SH-SY5Y (cell line): ENCODE measurements at regions not wholly inside any gene's neighbourhood (a gene's known extent, or its start where the extent isn't known, plus 50 kb on each side); places are given as distances from the start of the nearest gene placed in this dataset.

Source experiments
- GATA2 ChIP-seq: IDR thresholded peaks from 2 replicates; pipeline ENCODE4 v1.6.1; 2011; ENCODE audit warnings: mild to moderate bottlenecking, low read depth, low read length
- GATA3 ChIP-seq: IDR thresholded peaks from 2 replicates; pipeline ENCODE4 v1.6.1; 2011; ENCODE audit warnings: low read depth, mild to moderate bottlenecking, low read length, moderate library complexity

DNA sequence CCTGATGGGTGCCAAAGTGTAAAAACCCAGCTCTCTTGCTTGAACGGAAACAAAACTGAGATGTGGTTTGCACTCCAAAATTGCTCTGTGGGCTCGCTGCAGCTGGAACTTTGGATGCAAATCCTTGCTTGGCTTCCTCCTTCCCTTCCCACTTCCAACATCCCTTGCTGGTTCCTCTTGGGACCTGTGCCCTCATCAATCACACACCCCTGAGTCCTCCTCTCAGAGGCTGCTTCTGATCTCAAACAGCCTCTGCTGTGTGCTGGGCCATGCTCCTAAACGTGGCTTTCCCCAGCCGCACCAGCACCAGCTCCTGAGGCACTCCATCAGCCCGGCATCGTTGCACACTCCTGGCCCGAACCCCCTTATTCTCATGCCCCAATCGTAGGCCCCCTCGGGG lies 124.3 kb upstream of the RAB4A start:
- TF ChIP-seq GATA3 (no peak), GATA2 (no peak)
